NAMALWA (cell line): ENCODE measurements at regions not wholly inside any gene's neighbourhood (a gene's known extent, or its start where the extent isn't known, plus 50 kb on each side); places are given as distances from the start of the nearest gene placed in this dataset.

Source experiments
- DNase-seq: peaks from one replicate; pipeline ENCODE4 v3.0.0-alpha.2; 2015; ENCODE audit warnings: low spot score

- DNase-seq: no peak
Measured at GRCh38 chr7:16136896-16137295, 284.4 kb downstream of the CRPPA start.

DNA sequence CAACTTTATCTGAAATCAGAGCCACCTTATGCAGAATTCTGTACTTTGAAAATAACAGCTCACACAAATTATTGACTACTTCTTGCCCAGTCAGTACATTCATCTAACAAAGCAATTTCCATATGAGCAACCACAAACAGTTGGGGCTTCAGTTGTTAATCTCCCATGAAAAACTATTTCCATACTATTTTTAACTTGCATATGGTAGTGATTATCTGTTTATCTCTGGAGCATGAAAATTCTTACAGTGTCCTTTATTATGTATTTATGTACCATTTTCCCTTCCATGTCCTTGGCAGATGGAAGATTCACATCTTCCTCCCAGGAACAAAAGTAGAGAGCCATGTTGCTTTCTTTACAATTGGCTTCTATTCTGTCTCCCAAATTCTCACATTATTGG lies 285.7 kb downstream of the CRPPA start:
- no peak for DNase-seq

GRCh38 chr7:16130111-16131110 lies 290.9 kb downstream of the CRPPA start:
- DNase-seq: no peak

GRCh38 chr7:16129431-16130110 lies 291.8 kb downstream of the CRPPA start:
- no peak for DNase-seq

DNA sequence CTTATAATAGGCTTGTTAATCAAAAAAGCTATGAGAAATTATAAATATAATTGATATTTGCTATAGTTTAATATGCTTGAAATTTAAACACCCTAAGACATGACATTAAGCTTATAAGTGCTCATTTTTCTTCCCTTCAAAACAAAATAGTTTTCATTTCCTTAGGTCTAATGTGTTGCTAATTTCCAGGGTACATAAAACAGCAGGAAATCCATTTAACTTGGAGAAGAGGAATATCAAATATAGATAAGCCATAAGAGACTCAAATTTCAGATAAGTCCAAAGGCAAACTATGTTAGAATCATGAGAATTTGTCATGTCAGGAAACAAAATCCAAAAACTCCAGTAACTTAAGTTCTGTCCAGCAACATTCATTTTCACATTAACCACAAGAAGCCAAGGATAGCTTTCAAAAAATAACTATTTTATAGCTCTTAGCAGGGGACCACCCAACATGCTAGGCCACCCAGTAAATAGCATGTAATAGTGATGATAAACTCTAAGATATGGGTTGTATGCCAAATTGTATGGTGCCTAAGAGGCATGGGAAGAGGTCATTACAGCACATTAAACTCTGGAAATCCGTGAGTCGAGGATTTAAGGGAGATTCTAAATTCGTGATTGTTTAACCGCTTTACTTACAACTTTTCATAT lies 298.1 kb downstream of the CRPPA start:
- no peak for DNase-seq

DNA sequence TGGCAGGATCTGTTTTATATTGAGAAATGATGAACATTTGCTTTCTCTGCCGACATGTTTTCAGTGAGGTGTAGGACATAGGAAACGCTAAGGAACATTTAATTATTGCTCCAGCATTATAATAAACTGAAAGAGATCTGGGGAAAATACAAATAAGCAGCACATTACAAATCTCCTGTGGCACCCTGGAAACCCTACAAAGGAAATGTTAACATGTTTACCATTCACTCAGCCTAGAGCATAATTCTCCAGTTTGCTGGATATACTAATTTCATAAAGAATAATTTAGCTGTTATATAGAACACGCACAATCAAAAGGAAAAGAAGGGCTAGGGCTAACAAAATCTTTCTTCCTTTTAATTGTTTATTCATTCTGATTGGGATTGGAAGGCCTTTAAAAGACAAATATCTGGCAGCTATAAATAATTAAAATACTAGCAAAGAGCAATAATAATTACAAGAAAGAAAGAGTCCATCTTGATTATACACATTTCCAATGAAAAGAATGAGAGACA lies 299.4 kb downstream of the CRPPA start:
- DNase-seq: no peak

GRCh38 chr7:16115374-16115773 lies 306.0 kb downstream of the CRPPA start:
- no peak for DNase-seq

DNA sequence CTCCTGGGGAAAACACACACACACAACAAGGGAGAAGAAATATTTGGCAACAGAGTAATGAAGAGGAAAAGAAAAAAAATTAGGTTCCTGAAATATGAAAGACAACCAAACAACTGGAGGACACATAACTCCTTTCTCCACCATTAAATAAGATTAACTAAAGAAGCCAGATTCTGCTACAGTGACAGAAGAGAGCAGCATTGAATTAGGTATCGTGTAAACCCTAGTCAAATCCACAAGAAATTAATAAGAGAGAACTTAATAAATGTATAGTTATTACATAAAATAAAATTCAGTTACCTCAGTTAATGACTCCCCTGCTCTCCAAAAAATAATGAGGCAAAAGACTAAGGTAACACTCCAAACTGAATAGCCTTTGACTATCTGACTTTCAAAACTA lies 306.7 kb downstream of the CRPPA start:
- DNase-seq: peak; percentile 11

DNA sequence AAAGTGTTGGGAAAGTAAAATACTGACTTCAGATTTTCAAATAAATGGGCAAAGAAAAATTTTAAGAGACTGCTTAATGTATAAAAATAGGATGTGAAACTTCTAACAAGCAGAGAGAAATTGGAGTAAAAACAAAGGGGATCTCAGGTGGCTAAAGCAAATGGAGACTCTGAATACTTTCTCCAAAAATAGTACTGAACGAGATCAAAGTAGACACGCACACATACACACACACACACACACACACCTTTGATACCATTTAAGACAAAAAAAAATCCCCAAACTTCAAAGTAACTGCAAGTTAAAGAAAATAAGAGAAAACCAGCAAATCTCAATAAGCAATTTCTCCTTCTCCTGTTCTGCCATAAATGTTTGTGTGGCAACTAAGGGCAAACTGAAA lies 307.3 kb downstream of the CRPPA start:
- no peak for DNase-seq

DNA sequence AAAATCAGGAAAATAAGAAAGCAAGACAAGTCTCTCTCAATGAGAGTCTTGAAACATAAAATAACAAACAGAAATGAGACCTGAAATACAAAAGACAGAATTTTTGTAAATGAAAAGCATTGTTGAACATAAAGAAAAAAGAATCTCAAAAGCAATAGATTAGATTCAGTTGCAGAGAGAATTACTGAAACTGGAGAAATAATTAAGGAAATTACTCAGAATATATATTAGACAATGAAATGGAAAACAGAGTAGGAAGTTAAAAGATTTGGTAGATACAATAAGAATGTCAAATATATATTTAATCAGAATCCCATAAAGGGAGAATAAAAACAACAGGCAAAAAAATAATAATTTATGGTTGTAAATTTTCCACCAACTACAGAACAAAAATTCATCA lies 308.3 kb downstream of the CRPPA start:
- no peak for DNase-seq

DNA sequence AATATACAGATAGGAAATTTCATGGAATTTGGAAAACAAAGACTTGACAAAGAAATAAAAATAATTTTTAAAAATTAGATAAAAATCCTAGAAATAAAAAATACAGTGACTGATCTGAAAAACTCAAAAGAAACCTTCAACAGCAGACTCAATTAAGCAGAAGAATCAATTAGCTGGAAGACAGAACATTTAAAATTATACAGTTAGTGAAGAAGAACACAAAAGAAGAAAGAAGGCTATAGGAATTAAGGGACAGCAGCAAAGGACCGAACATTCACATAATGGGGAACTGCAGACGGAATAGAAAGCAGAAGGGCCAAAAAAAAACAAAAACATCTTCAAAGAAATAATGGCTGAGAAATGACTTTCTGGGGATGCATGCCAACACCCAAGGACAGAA lies 314.5 kb downstream of the CRPPA start:
- DNase-seq: no peak

DNA sequence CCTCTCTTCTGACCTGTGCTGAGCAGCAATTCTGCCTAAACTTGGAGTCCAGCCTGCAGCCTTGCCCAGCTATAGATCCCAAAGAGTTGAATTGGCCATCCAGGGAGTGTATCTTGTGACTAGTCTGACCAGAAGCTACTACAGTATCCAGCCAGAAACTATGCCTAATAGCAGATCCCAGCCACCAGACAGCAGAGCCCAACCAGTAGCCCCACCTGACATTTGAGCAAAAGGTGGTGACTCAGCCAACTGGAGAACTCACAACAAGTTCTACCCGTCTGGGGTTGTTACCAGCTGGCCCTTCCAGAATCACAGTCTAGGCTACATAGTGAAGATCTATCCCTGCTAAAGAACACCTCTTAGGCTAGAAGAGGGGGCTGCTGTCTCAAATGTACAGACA lies 315.0 kb downstream of the CRPPA start:
- DNase-seq: no peak

DNA sequence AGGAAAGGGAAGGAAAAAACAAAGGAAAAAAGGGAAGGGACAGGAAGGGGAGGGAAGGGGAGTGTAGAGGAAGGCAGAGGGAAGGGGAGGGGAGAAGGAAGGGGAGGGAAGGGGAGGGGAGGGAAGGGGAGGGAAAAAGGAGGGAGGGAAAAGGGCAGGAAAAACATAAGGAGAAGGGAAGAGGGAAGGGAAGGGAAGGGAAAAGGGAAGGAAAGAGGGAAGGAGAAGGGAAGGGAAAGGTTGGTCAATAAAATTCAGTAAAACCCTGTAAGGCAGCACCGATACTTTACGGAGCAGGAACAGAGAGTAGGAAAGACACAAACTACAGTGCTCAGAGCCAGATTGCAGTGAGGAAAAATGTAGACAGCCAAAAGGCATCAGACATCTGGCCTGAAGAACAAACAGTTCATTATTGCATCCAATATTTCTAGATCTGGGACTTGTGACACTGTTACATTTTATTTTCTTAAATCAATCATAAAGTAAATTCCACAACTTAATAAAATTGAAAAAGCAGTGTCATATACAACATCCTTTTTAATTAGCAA lies 322.0 kb downstream of the CRPPA start:
- DNase-seq: no peak

- DNase-seq: peak; percentile 27
Measured at GRCh38 chr7:16098585-16099179, 322.7 kb downstream of the CRPPA start.

DNA sequence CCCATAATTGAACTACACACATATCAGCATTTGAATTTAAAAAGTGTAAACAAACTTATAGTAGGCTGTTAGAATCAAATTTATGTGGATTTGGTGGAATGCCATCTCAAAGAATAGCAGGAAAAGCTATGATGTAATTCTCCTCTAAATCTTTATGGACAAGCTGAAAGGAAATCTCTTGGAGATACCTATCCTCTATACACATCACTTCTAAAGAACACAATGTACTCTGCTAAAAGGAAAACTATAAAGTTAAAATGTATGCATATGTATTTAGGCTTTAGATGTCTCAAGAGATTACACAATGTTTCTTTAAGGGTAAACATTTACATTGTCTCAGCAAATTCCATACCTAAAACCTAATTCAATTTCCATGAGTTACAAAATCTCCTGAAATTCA lies 323.3 kb downstream of the CRPPA start:
- DNase-seq: no peak

- DNase-seq: no peak
Measured at GRCh38 chr7:16095171-16095950, 326.0 kb downstream of the CRPPA start.

DNA sequence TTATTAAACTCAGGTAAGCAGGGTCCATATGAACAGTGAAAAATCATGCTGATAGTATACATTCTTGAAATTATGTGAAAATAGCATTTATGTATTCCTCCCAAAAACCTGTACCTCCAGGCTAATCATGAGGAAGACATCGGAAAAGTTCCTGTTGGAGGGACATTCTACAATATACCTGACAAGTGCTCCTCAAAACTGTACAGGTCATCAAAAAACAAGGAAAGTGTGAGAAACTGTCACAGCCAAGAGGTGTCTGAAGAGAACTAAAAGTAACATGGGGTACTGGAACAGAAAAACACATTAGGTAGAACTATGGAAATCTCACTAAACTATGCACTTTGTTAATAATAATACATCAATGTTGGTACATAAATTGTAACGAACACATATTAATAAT lies 326.7 kb downstream of the CRPPA start:
- no peak for DNase-seq

- no peak for DNase-seq
Measured at GRCh38 chr7:16092711-16093110, 328.6 kb downstream of the CRPPA start.

GRCh38 chr7:16091701-16092310 lies 329.5 kb downstream of the CRPPA start:
- no peak for DNase-seq

DNA sequence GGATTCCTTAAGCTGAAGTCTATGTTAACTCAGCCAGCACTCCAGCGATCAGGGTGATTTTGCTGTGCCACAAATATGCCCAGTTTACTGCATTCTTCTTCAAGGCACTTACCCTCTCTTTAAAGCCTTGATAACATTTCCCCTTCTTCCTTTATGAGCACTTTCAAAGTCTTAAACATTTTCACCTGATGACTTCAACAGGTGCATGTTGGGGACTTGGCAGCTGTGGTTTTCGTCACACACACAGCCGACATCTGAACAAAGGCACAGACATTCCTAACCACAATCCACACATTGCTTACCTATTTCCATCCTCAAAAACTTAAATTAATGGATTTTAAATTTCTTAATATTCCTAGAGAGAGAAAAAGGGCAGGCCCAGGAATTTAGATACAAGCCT lies 331.5 kb downstream of the CRPPA start:
- DNase-seq: no peak

DNA sequence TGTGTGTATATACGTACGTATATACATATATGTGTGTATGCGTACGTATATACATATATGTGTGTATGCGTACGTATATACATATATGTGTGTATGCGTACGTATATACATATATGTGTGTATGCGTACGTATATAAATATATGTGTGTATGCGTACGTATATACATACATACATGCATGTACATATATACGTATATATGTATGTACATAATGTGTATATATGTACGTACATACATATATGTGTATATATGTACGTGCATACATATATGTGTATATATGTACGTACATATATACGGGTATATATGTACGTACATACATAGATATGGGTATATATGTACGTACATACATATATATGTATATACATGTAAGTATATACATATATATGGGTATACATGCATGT lies 332.1 kb downstream of the CRPPA start:
- no peak for DNase-seq
